ENCODE measurements at regions not wholly inside any gene's neighbourhood (a gene's known extent, or its start where the extent isn't known, plus 50 kb on each side); places are given as distances from the start of the nearest gene placed in this dataset.
"Not testable (repeated sequence)": the region's sequence is repeated elsewhere in the genome, so short reads cannot be mapped to it uniquely, and the experiment has no call there.

GRCh38 chrX:138255373-138255772 is 456.1 kb downstream of the FGF13 start:
- no peak for DNase-seq (ENCODE audit: low read depth in 4 of 4, low spot score in 3 of 4)

- DNase-seq (ENCODE audit: low read depth in 4 of 4, low spot score in 3 of 4) = not testable (repeated sequence)
Observed at GRCh38 chrX:138264095-138264494, 447.4 kb downstream of the FGF13 start.

GRCh38 chrX:138270931-138271330 is 440.6 kb downstream of the FGF13 start:
- DNase-seq (ENCODE audit: low read depth in 4 of 4, low spot score in 3 of 4) = no peak

- DNase-seq (ENCODE audit: low read depth in 4 of 4, low spot score in 3 of 4) = not testable (repeated sequence)
Observed at GRCh38 chrX:138282598-138283150, 428.8 kb downstream of the FGF13 start.

- peak in 1 of 4 donors; percentile 25 for DNase-seq (ENCODE audit: low read depth in 4 of 4, low spot score in 3 of 4)
Observed at GRCh38 chrX:138287205-138287877, 424.2 kb downstream of the FGF13 start.

- no peak for DNase-seq (ENCODE audit: low read depth in 4 of 4, low spot score in 3 of 4)
Observed at GRCh38 chrX:138294951-138295350, 416.6 kb downstream of the FGF13 start.

GRCh38 chrX:138298268-138298667 is 413.2 kb downstream of the FGF13 start:
- no peak for DNase-seq (ENCODE audit: low read depth in 4 of 4, low spot score in 3 of 4)

- no peak for DNase-seq (ENCODE audit: low read depth in 4 of 4, low spot score in 3 of 4)
Observed at GRCh38 chrX:138345801-138346200, 365.7 kb downstream of the FGF13 start.

- no peak for DNase-seq (ENCODE audit: low read depth in 4 of 4, low spot score in 3 of 4)
Observed at GRCh38 chrX:138349351-138349750, 362.2 kb downstream of the FGF13 start.

- no peak for DNase-seq (ENCODE audit: low read depth in 4 of 4, low spot score in 3 of 4)
Observed at GRCh38 chrX:138378876-138379275, 332.6 kb downstream of the FGF13 start.

GRCh38 chrX:138408101-138408500 is 303.4 kb downstream of the FGF13 start:
- no peak for DNase-seq (ENCODE audit: low read depth in 4 of 4, low spot score in 3 of 4)

GRCh38 chrX:138411048-138411447 is 300.5 kb downstream of the FGF13 start:
- no peak for DNase-seq (ENCODE audit: low read depth in 4 of 4, low spot score in 3 of 4)

All from left renal pelvis (tissue), 4 donors.